ENCODE measurements at regions not wholly inside any gene's neighbourhood (a gene's known extent, or its start where the extent isn't known, plus 50 kb on each side); places are given as distances from the start of the nearest gene placed in this dataset.

DNA sequence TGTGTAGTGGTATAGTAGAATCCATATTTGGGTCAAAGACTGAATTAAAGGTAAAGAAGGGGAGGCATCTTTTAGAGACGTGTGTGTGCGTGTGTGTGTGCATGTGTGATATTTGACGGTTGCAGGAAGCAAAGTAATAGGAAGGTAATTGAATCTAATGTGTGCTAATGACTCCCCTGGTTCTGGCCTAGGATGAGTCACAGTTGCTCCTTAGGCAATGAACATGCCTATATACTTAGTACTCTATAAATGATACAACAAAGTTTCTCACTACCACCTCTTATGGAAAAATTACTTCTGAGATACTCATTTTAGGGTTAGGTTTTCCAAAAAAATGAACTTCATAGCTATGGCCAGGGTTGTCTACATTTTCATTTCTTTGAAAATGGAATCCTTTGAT lies 409.6 kb downstream of the GUCY1A2 start:
- no peaks in the 10 kb centered on the region for H3K36me3 ChIP-seq
- no peak for ATAC-seq
- H3K4me1 ChIP-seq = no peaks in the 10 kb centered on the region
- intact Hi-C loops (cut with DNase I; ENCODE audit: low total_unique reads) (no loop called here), in situ Hi-C loops (cut with MboI; ENCODE audit: low sequenced_read_pairs in 4 of 4) (no loop called here)
- no peaks in the 10 kb centered on the region for H3K9me3 ChIP-seq
- no peak for TF ChIP-seq POLR2A (IDR thresholded peaks at IDR 0.05)
- TF ChIP-seq, protein P1, sequence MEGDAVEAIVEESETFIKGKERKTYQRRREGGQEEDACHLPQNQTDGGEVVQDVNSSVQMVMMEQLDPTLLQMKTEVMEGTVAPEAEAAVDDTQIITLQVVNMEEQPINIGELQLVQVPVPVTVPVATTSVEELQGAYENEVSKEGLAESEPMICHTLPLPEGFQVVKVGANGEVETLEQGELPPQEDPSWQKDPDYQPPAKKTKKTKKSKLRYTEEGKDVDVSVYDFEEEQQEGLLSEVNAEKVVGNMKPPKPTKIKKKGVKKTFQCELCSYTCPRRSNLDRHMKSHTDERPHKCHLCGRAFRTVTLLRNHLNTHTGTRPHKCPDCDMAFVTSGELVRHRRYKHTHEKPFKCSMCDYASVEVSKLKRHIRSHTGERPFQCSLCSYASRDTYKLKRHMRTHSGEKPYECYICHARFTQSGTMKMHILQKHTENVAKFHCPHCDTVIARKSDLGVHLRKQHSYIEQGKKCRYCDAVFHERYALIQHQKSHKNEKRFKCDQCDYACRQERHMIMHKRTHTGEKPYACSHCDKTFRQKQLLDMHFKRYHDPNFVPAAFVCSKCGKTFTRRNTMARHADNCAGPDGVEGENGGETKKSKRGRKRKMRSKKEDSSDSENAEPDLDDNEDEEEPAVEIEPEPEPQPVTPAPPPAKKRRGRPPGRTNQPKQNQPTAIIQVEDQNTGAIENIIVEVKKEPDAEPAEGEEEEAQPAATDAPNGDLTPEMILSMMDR (IDR thresholded peaks at IDR 0.05 in 4 of 5, conservative IDR thresholded peaks at IDR 0.05 in 1 of 5) = no peak
- no peak overlapping the region for H3K4me3 ChIP-seq
- H3K27me3 ChIP-seq = no peaks in the 10 kb centered on the region
- no peak for DNase-seq
- H3K27ac ChIP-seq = no peak overlapping the region

DNA sequence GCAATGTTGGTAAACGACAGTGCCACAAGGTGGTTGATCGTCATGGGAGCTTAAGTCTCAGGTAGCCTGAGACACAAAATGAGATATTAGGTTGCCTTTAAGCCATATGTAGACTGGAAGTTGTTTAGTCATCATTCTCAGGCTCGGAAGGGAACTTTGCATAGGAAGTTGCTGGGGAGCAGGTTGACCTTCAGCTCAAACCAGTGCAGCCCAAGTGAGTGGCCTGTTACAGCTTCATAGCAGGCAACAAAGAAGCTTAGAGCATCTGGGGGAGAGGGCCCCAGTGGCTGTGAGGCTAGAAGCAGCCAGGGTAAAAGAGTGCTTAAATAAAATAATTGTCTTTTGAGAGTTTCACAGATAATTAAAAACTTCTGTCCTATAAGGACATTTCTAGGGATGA lies 404.0 kb downstream of the GUCY1A2 start:
- ATAC-seq (no peak), DNase-seq (no peak)
- in situ Hi-C loops (cut with MboI; ENCODE audit: low sequenced_read_pairs in 4 of 4) (no loop called here), intact Hi-C loops (cut with DNase I; ENCODE audit: low total_unique reads) (no loop called here)
- no peaks in the 10 kb centered on the region for H3K27me3 ChIP-seq
- H3K36me3 ChIP-seq = no peaks in the 10 kb centered on the region
- H3K4me1 ChIP-seq = no peaks in the 10 kb centered on the region
- H3K27ac ChIP-seq = no peak overlapping the region
- no peaks in the 10 kb centered on the region for H3K9me3 ChIP-seq
- TF ChIP-seq POLR2A (IDR thresholded peaks at IDR 0.05) = no peak
- TF ChIP-seq, protein P1 (IDR thresholded peaks at IDR 0.05 in 4 of 5, conservative IDR thresholded peaks at IDR 0.05 in 1 of 5) = no peak
- no peak overlapping the region for H3K4me3 ChIP-seq

DNA sequence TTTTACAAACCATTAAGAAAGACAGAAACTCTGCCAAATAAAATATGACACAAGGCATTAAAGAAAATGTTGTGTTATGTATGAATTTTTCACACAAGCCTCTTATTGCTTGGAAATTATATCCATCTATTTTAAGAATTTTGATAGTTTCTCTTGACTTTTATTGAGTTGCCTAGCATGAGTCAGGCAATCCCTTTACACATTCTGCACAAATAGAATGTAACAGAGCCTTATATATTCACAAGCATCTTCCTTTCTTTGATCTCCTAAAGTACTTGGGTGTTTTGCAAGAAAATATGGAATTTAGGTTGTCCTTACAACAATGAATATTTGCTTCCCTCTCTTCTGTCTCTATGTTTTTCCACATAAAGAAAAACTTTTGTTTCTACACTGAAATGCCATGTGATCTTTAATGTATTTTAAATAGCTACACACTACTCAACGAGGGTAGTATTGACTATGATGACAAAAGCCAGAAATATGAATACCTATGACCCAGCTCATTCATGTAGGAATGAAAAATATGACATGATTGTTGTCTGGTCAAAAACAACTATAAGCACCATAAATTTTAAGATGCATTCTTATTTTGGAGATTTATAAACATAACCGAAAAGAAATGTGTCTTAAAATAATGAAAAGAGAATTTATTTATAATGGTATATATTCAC lies 398.8 kb downstream of the GUCY1A2 start:
- H3K36me3 ChIP-seq = no peaks in the 10 kb centered on the region
- DNase-seq = no peak
- in situ Hi-C loops (cut with MboI; ENCODE audit: low sequenced_read_pairs in 4 of 4) = no loop called here
- H3K27me3 ChIP-seq = no peaks in the 10 kb centered on the region
- H3K9me3 ChIP-seq = no peaks in the 10 kb centered on the region
- no peaks in the 10 kb centered on the region for H3K4me1 ChIP-seq
- H3K4me3 ChIP-seq = no peak overlapping the region
- no peak for ATAC-seq
- TF ChIP-seq, protein P1 (IDR thresholded peaks at IDR 0.05 in 4 of 5, conservative IDR thresholded peaks at IDR 0.05 in 1 of 5) = no peak
- TF ChIP-seq POLR2A (IDR thresholded peaks at IDR 0.05) = no peak
- intact Hi-C loops (cut with DNase I; ENCODE audit: low total_unique reads) = no loop called here
- H3K27ac ChIP-seq = no peak overlapping the region

DNA sequence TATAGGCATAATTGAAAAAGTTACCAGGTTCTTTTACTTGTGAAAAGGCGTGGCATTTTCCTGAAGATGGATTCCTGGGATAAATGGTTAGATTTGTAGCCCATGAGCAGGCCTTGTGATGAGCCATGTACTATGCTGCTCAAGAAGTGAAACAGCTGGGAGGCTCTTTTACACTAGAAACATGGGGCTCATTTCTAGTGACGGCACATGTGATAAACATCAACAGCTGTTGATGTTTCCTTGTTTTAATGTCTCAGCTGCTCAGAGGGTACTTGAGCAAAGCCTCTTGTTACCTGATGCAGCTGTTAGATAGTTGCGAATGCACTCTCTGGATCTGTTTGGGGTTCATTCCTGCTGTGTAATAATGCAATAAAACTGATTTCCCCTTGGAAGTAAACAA lies 396.8 kb downstream of the GUCY1A2 start:
- Histone ChIP-seq H3K4me3 (no peak overlapping the region), H3K36me3 (no peaks in the 10 kb centered on the region), H3K27ac (no peak overlapping the region), H3K27me3 (no peaks in the 10 kb centered on the region), H3K4me1 (no peaks in the 10 kb centered on the region), H3K9me3 (no peaks in the 10 kb centered on the region)
- in situ Hi-C loops (cut with MboI; ENCODE audit: low sequenced_read_pairs in 4 of 4) (no loop called here), intact Hi-C loops (cut with DNase I; ENCODE audit: low total_unique reads) (no loop called here)
- TF ChIP-seq, protein P1 (IDR thresholded peaks at IDR 0.05 in 4 of 5, conservative IDR thresholded peaks at IDR 0.05 in 1 of 5) = no peak
- TF ChIP-seq POLR2A (IDR thresholded peaks at IDR 0.05) = no peak
- DNase-seq (no peak), ATAC-seq (no peak)
